Left ventricle myocardium inferior (tissue), 1 donor: ENCODE measurements at regions not wholly inside any gene's neighbourhood (a gene's known extent, or its start where the extent isn't known, plus 50 kb on each side); places are given as distances from the start of the nearest gene placed in this dataset.

Source experiments
- DNase-seq: peaks from one replicate; pipeline ENCODE4 v3.0.0-alpha.2; 2020
- H3K27ac ChIP-seq: fragments of 200-600 bp; replicated peaks from 2 replicates; pipeline ENCODE4 v1.8.0; 2021
- H3K27me3 ChIP-seq: fragments of 200-600 bp; 2 replicates; pipeline ENCODE4 v1.8.0; 2021; ENCODE audit warnings: low read depth
- H3K36me3 ChIP-seq: fragments of 200-600 bp; 2 replicates; pipeline ENCODE4 v1.8.0; 2021
- H3K4me1 ChIP-seq: fragments of 200-600 bp; 2 replicates; pipeline ENCODE4 v1.8.0; 2021
- H3K4me3 ChIP-seq: fragments of 200-600 bp; 2 replicates; pipeline ENCODE4 v1.8.0; 2021; ENCODE audit warnings: mild to moderate bottlenecking, moderate library complexity
- H3K9me3 ChIP-seq: fragments of 200-600 bp; replicated peaks from 2 replicates; pipeline ENCODE4 v1.8.0; 2021
- CTCF ChIP-seq: fragments of 200-600 bp; IDR thresholded peaks from 2 replicates; pipeline ENCODE4 v1.8.0; 2021; ENCODE audit warnings: antibody characterized with exemption, mild to moderate bottlenecking, borderline replicate concordance
- intact Hi-C: fragments of 100-400 bp; cut with micrococcal nuclease; formaldehyde crosslinking; loops from one replicate; pipeline ENCODE4 v1.11.0; 2022
- donor health status: DM: no; HTN: yes; CAD: no; lungs with severe emphysema.

DNA sequence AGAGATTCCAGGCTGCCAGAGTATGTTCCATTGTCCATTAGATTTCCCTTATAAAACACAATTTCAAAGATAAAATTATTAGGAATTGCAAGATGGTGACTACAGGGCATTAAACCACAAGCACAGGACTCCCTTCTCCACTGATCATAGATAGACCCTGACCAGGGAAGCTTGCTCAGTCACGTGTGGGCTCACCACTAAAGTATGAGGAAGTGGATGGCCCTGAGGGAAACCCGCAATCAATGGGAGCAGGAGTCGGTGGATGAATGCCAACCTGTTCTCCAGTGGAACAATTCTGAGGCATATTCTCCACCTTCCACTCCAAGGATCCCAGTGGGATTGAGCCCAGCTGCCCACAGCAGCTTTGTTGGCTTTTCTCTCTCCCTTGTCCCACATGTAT, 515.7 kb downstream of the BCOR start:
- intact Hi-C loops = no loop called here
- Histone ChIP-seq H3K27me3 (no peaks in the 10 kb centered on the region), H3K4me1 (no peaks in the 10 kb centered on the region), H3K36me3 (no peaks in the 10 kb centered on the region), H3K9me3 (no peaks in the 10 kb centered on the region), H3K27ac (no peak overlapping the region), H3K4me3 (no peak overlapping the region)
- no peak for TF ChIP-seq CTCF
- DNase-seq = no peak

DNA sequence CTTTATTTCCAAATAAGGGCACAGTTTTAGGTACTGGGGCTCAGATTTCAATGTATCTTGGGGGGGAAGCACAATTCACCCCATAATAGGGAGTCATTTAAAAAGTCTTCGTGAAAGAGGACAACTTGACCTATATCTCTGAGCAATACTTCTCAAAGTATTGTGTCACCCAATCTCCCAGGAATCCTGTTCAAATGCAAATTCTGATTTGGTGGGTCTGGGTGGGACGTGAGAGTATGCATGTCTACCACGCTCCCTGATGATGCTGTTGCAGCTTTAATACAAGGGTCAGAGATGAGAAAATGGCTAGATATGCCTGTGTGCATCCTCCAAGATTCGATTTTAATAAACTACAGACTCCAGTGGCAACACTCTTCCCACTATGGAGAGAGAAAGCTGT, 514.8 kb downstream of the BCOR start:
- intact Hi-C loops = no loop called here
- no peak for DNase-seq

DNA sequence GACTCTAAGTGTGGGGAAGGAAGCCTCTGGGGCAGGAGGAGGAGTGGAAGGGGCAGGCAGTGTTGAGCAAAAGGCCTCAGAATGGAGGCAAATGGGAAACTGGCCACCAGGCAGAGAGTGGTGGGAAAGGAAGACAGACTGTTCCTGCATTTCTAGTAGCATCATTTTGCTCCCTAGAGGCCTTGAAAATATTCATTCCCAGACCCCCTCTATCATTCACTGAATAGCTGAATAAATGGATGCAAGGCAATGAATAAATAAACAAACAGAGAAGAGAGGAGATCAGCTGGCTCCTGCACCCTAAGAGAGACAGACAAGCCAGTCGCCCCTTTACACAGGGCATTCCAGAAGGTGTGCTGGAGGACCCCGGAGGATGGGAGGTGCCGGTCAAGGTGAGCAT, 511.9 kb downstream of the BCOR start:
- H3K36me3 ChIP-seq = no peaks in the 10 kb centered on the region
- intact Hi-C loops = no loop called here
- H3K4me1 ChIP-seq = no peaks in the 10 kb centered on the region
- no peak overlapping the region for H3K27ac ChIP-seq
- no peak for DNase-seq
- no peak for TF ChIP-seq CTCF
- no peaks in the 10 kb centered on the region for H3K9me3 ChIP-seq
- H3K27me3 ChIP-seq = no peaks in the 10 kb centered on the region
- H3K4me3 ChIP-seq = no peak overlapping the region

More for the DNA sequence above, 514.8 kb downstream of the BCOR start:
- Histone ChIP-seq H3K27me3 (no peaks in the 10 kb centered on the region), H3K4me1 (no peaks in the 10 kb centered on the region), H3K9me3 (no peaks in the 10 kb centered on the region), H3K27ac (no peak overlapping the region), H3K36me3 (no peaks in the 10 kb centered on the region), H3K4me3 (no peak overlapping the region)
- no peak for TF ChIP-seq CTCF

GRCh38 chrX:39586359-39586758, 511.4 kb downstream of the BCOR start:
- Histone ChIP-seq H3K27me3 (no peaks in the 10 kb centered on the region), H3K4me3 (no peak overlapping the region), H3K4me1 (no peaks in the 10 kb centered on the region), H3K27ac (no peak overlapping the region), H3K9me3 (no peaks in the 10 kb centered on the region), H3K36me3 (no peaks in the 10 kb centered on the region)
- no peak for TF ChIP-seq CTCF
- intact Hi-C loops = no loop called here
- DNase-seq = no peak

DNA sequence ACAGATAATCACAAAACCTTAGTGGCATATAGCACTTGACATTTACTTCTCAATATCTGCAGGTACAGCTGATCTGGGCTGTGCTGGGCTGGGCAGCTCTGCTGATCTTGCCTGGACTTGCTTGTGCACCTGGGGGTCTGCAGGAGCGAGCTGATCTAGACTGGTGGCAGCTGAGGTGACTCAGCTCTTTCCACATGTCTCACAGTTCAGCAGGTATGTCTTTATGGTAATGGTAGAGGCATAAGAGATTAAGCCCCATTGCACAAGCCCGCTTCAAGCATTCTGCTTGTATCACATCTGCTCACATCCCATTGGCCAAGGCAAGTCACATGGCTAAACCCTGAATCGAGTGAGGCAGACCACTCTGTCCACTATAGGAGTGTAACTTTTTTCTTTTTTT, 506.7 kb downstream of the BCOR start:
- TF ChIP-seq CTCF = no peak
- no peak overlapping the region for H3K27ac ChIP-seq

GRCh38 chrX:39592776-39593175, 505.0 kb downstream of the BCOR start:
- no peak for TF ChIP-seq CTCF
- H3K4me1 ChIP-seq = no peaks in the 10 kb centered on the region
- no peak overlapping the region for H3K4me3 ChIP-seq
- no peaks in the 10 kb centered on the region for H3K9me3 ChIP-seq
- H3K27me3 ChIP-seq = no peaks in the 10 kb centered on the region
- DNase-seq = no peak
- intact Hi-C loops = no loop called here
- no peak overlapping the region for H3K27ac ChIP-seq
- no peaks in the 10 kb centered on the region for H3K36me3 ChIP-seq

More for the DNA sequence above, 506.7 kb downstream of the BCOR start:
- no peak for DNase-seq
- intact Hi-C loops = no loop called here
- no peaks in the 10 kb centered on the region for H3K27me3 ChIP-seq
- H3K4me3 ChIP-seq = no peak overlapping the region
- H3K9me3 ChIP-seq = no peaks in the 10 kb centered on the region
- no peaks in the 10 kb centered on the region for H3K4me1 ChIP-seq
- H3K36me3 ChIP-seq = no peaks in the 10 kb centered on the region
